ENCODE measurements at regions not wholly inside any gene's neighbourhood (a gene's known extent, or its start where the extent isn't known, plus 50 kb on each side); places are given as distances from the start of the nearest gene placed in this dataset.
A peak's percentile ranks its signal among the peaks of the same experiment; 100 is the strongest.

- H4K20me1 ChIP-seq (ENCODE audit: insufficient read depth, low read length): no peaks in the 10 kb centered on the region
- no peak overlapping the region for H3K9ac ChIP-seq (ENCODE audit: low read length)
- H3K4me1 Mint-ChIP-seq (ENCODE audit: low read depth, unreplicated experiment): peaks cover 8% of the 10 kb centered on the region
- no peak overlapping the region for H3K4me3 Mint-ChIP-seq (ENCODE audit: unreplicated experiment)
- no peak for TF ChIP-seq EZH2 (IDR thresholded peaks at IDR 0.05; ENCODE audit: insufficient read depth, low read length)
- no peak for TF ChIP-seq CTCF (IDR thresholded peaks at IDR 0.05; ENCODE audit: insufficient read depth, low read depth, low read length)
- H2AFZ ChIP-seq (ENCODE audit: low read depth, low read length): peak overlapping the region; percentile 22
- H3K9me3 ChIP-seq (ENCODE audit: insufficient read depth, low read depth, low read length): no peaks in the 10 kb centered on the region
- no peak for DNase-seq (ENCODE audit: low read depth)
- no peaks in the 10 kb centered on the region for H3K27me3 ChIP-seq (ENCODE audit: insufficient read depth, low read length)
- H3K4me3 ChIP-seq (ENCODE audit: insufficient read depth, low read depth, low read length): no peak overlapping the region
- H3K4me1 ChIP-seq (ENCODE audit: insufficient read depth, low read length): peaks cover 18% of the 10 kb centered on the region
- FAIRE-seq: no peak
- no peak overlapping the region for H3K27ac ChIP-seq (ENCODE audit: low read depth, low read length)
- no peak overlapping the region for H3K4me2 ChIP-seq (ENCODE audit: low read length)
- H3K79me2 ChIP-seq (ENCODE audit: insufficient read depth, low read length): no peaks in the 10 kb centered on the region
- H3K27me3 Mint-ChIP-seq (ENCODE audit: low read depth, unreplicated experiment): no peaks in the 10 kb centered on the region
- no peak overlapping the region for H3K27ac Mint-ChIP-seq (ENCODE audit: unreplicated experiment)
- no peaks in the 10 kb centered on the region for H3K9me3 Mint-ChIP-seq (ENCODE audit: unreplicated experiment)
- H3K36me3 ChIP-seq (ENCODE audit: insufficient read depth, low read length): no peaks in the 10 kb centered on the region
- H3K36me3 Mint-ChIP-seq (ENCODE audit: low read depth, unreplicated experiment): no peaks in the 10 kb centered on the region
These were observed 774.7 kb downstream of the MECOM start for GRCh38 chr3:168888781-168889180.

GRCh38 chr3:168885028-168885427 is 778.5 kb downstream of the MECOM start:
- Histone ChIP-seq H3K27ac (ENCODE audit: low read depth, low read length) (peak overlapping the region; percentile 95), H3K27me3 (ENCODE audit: insufficient read depth, low read length) (no peaks in the 10 kb centered on the region), H3K4me2 (ENCODE audit: low read length) (peak overlapping the region; percentile 74), H4K20me1 (ENCODE audit: insufficient read depth, low read length) (no peaks in the 10 kb centered on the region), H2AFZ (ENCODE audit: low read depth, low read length) (no peak overlapping the region), H3K4me1 (ENCODE audit: insufficient read depth, low read length) (peaks cover 27% of the 10 kb centered on the region), H3K79me2 (ENCODE audit: insufficient read depth, low read length) (no peaks in the 10 kb centered on the region), H3K9ac (ENCODE audit: low read length) (peak overlapping the region; percentile 79), H3K4me3 (ENCODE audit: insufficient read depth, low read depth, low read length) (no peak overlapping the region), H3K36me3 (ENCODE audit: insufficient read depth, low read length) (no peaks in the 10 kb centered on the region), H3K9me3 (ENCODE audit: insufficient read depth, low read depth, low read length) (no peaks in the 10 kb centered on the region)
- FAIRE-seq (peak; percentile 80), DNase-seq (ENCODE audit: low read depth) (peak; percentile 94)
- peak overlapping the region; percentile 87 for H3K27ac Mint-ChIP-seq (ENCODE audit: unreplicated experiment)
- no peaks in the 10 kb centered on the region for H3K9me3 Mint-ChIP-seq (ENCODE audit: unreplicated experiment)
- TF ChIP-seq CTCF (IDR thresholded peaks at IDR 0.05; ENCODE audit: insufficient read depth, low read depth, low read length) (no peak), EZH2 (IDR thresholded peaks at IDR 0.05; ENCODE audit: insufficient read depth, low read length) (no peak)
- H3K4me3 Mint-ChIP-seq (ENCODE audit: unreplicated experiment): no peak overlapping the region
- H3K36me3 Mint-ChIP-seq (ENCODE audit: low read depth, unreplicated experiment): no peaks in the 10 kb centered on the region
- H3K27me3 Mint-ChIP-seq (ENCODE audit: low read depth, unreplicated experiment): no peaks in the 10 kb centered on the region
- H3K4me1 Mint-ChIP-seq (ENCODE audit: low read depth, unreplicated experiment): peaks cover 10% of the 10 kb centered on the region

GRCh38 chr3:168884353-168884903 is 779.1 kb downstream of the MECOM start:
- Mint-ChIP-seq H3K27ac (ENCODE audit: unreplicated experiment) (peak overlapping the region; percentile 87), H3K4me3 (ENCODE audit: unreplicated experiment) (no peak overlapping the region), H3K36me3 (ENCODE audit: low read depth, unreplicated experiment) (no peaks in the 10 kb centered on the region), H3K27me3 (ENCODE audit: low read depth, unreplicated experiment) (no peaks in the 10 kb centered on the region), H3K4me1 (ENCODE audit: low read depth, unreplicated experiment) (peaks cover 10% of the 10 kb centered on the region), H3K9me3 (ENCODE audit: unreplicated experiment) (no peaks in the 10 kb centered on the region)
- Histone ChIP-seq H4K20me1 (ENCODE audit: insufficient read depth, low read length) (no peaks in the 10 kb centered on the region), H3K27me3 (ENCODE audit: insufficient read depth, low read length) (no peaks in the 10 kb centered on the region), H3K27ac (ENCODE audit: low read depth, low read length) (peak overlapping the region; percentile 95), H3K4me2 (ENCODE audit: low read length) (peak overlapping the region; percentile 74), H3K9me3 (ENCODE audit: insufficient read depth, low read depth, low read length) (no peaks in the 10 kb centered on the region), H3K4me3 (ENCODE audit: insufficient read depth, low read depth, low read length) (peak overlapping the region; percentile 27), H3K4me1 (ENCODE audit: insufficient read depth, low read length) (peaks cover 27% of the 10 kb centered on the region), H2AFZ (ENCODE audit: low read depth, low read length) (no peak overlapping the region), H3K79me2 (ENCODE audit: insufficient read depth, low read length) (no peaks in the 10 kb centered on the region), H3K9ac (ENCODE audit: low read length) (peak overlapping the region; percentile 79), H3K36me3 (ENCODE audit: insufficient read depth, low read length) (no peaks in the 10 kb centered on the region)
- FAIRE-seq (no peak), DNase-seq (ENCODE audit: low read depth) (peak; percentile 93)
- TF ChIP-seq EZH2 (IDR thresholded peaks at IDR 0.05; ENCODE audit: insufficient read depth, low read length) (no peak), CTCF (IDR thresholded peaks at IDR 0.05; ENCODE audit: insufficient read depth, low read depth, low read length) (no peak)
